ENCODE measurements at regions not wholly inside any gene's neighbourhood (a gene's known extent, or its start where the extent isn't known, plus 50 kb on each side); places are given as distances from the start of the nearest gene placed in this dataset.

GRCh38 chr14:57085043-57085442, 183.7 kb downstream of the EXOC5 start:
- no peak for TF ChIP-seq CTCF (IDR thresholded peaks at IDR 0.05; ENCODE audit: insufficient read depth, low read length, severe bottlenecking)
- FAIRE-seq = no peak

GRCh38 chr14:57080691-57081090, 188.0 kb downstream of the EXOC5 start:
- DNase-seq (ENCODE audit: low read depth) (no peak), FAIRE-seq (no peak)
- Histone ChIP-seq H3K36me3 (ENCODE audit: control insufficient read depth, insufficient read depth, low read length) (no peaks in the 10 kb centered on the region), H3K4me3 (ENCODE audit: low read depth, low read length) (no peak overlapping the region), H3K27me3 (ENCODE audit: control insufficient read depth, insufficient read depth, low read length) (peaks cover 3% of the 10 kb centered on the region)
- TF ChIP-seq CTCF (IDR thresholded peaks at IDR 0.05; ENCODE audit: insufficient read depth, low read length, severe bottlenecking) = no peak

More at GRCh38 chr14:57085043-57085442, 183.7 kb downstream of the EXOC5 start:
- peaks cover 3% of the 10 kb centered on the region for H3K27me3 ChIP-seq (ENCODE audit: control insufficient read depth, insufficient read depth, low read length)
- DNase-seq (ENCODE audit: low read depth) = no peak
- H3K36me3 ChIP-seq (ENCODE audit: control insufficient read depth, insufficient read depth, low read length) = no peaks in the 10 kb centered on the region
- no peak overlapping the region for H3K4me3 ChIP-seq (ENCODE audit: low read depth, low read length)

- no peak for TF ChIP-seq CTCF (IDR thresholded peaks at IDR 0.05; ENCODE audit: insufficient read depth, low read length, severe bottlenecking)
- no peak for DNase-seq (ENCODE audit: low read depth)
- no peak overlapping the region for H3K4me3 ChIP-seq (ENCODE audit: low read depth, low read length)
- no peaks in the 10 kb centered on the region for H3K27me3 ChIP-seq (ENCODE audit: control insufficient read depth, insufficient read depth, low read length)
- H3K36me3 ChIP-seq (ENCODE audit: control insufficient read depth, insufficient read depth, low read length) = no peaks in the 10 kb centered on the region
- no peak for FAIRE-seq
Observed at GRCh38 chr14:57078054-57078453, 190.7 kb downstream of the EXOC5 start.

GRCh38 chr14:57073986-57074385, 194.7 kb downstream of the EXOC5 start:
- DNase-seq (ENCODE audit: low read depth) = no peak
- Histone ChIP-seq H3K27me3 (ENCODE audit: control insufficient read depth, insufficient read depth, low read length) (no peaks in the 10 kb centered on the region), H3K36me3 (ENCODE audit: control insufficient read depth, insufficient read depth, low read length) (no peaks in the 10 kb centered on the region), H3K4me3 (ENCODE audit: low read depth, low read length) (no peak overlapping the region)
- no peak for FAIRE-seq
- no peak for TF ChIP-seq CTCF (IDR thresholded peaks at IDR 0.05; ENCODE audit: insufficient read depth, low read length, severe bottlenecking)

- H3K36me3 ChIP-seq (ENCODE audit: control insufficient read depth, insufficient read depth, low read length) = no peaks in the 10 kb centered on the region
- no peak for TF ChIP-seq CTCF (IDR thresholded peaks at IDR 0.05; ENCODE audit: insufficient read depth, low read length, severe bottlenecking)
- FAIRE-seq (no peak), DNase-seq (ENCODE audit: low read depth) (no peak)
- H3K4me3 ChIP-seq (ENCODE audit: low read depth, low read length) = no peak overlapping the region
- H3K27me3 ChIP-seq (ENCODE audit: control insufficient read depth, insufficient read depth, low read length) = no peaks in the 10 kb centered on the region
Observed at GRCh38 chr14:57071639-57072038, 197.1 kb downstream of the EXOC5 start.

- no peak for TF ChIP-seq CTCF (IDR thresholded peaks at IDR 0.05; ENCODE audit: insufficient read depth, low read length, severe bottlenecking)
- DNase-seq (ENCODE audit: low read depth) (no peak), FAIRE-seq (no peak)
- H3K27me3 ChIP-seq (ENCODE audit: control insufficient read depth, insufficient read depth, low read length) = no peaks in the 10 kb centered on the region
- H3K36me3 ChIP-seq (ENCODE audit: control insufficient read depth, insufficient read depth, low read length) = no peaks in the 10 kb centered on the region
- no peak overlapping the region for H3K4me3 ChIP-seq (ENCODE audit: low read depth, low read length)
Observed at GRCh38 chr14:57069702-57070101, 199.0 kb downstream of the EXOC5 start.
